Right forelimb (tissue), 1 donor: ENCODE measurements at regions not wholly inside any gene's neighbourhood (a gene's known extent, or its start where the extent isn't known, plus 50 kb on each side); places are given as distances from the start of the nearest gene placed in this dataset.

ENCODE experiments used
- DNase-seq: peaks from one replicate; pipeline ENCODE4 v3.0.0-alpha.2; 2018

- DNase-seq, result no peak
Observed at GRCh38 chr13:74645586-74645985, 511.4 kb upstream of the KLF12 start.

GRCh38 chr13:74644229-74644628 is 510.0 kb upstream of the KLF12 start:
- no peak for DNase-seq

DNA sequence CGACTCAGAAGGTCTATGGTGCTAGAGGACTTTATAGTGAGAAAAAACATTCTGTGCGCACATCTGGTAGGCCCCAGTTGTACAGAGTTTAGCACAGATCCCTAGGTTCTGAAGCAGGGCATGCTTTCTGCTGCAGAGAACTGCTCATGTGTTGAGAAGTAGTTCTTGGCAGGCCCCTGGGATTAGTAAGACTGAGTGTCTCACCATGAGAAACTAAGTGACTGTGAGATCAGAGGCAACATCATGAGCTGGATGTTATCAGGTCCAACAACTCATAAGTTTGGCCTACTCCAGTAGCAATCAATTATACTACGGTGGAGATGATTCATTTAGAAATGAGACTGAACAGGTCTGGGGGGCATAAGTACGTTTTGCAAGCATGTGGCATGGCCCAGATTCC is 507.4 kb upstream of the KLF12 start:
- no peak for DNase-seq

DNA sequence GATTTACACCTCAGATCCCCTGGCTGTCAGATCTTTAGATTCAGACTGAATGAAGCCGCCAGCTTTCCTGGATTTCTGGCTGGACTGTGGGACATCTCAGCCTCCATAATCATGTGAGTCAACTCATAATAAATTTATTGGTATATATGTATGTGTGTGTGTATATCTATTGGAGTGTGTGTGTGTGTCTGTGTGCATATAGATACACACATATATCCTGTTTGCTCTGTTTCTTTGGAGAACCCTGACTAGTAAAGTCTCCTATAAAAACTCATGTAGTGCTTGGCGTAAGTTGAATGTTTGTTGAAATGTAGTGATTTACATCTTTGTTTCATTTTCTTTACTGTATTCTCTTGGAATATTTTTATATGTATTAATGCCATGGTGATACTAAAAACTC is 499.5 kb upstream of the KLF12 start:
- no peak for DNase-seq

DNA sequence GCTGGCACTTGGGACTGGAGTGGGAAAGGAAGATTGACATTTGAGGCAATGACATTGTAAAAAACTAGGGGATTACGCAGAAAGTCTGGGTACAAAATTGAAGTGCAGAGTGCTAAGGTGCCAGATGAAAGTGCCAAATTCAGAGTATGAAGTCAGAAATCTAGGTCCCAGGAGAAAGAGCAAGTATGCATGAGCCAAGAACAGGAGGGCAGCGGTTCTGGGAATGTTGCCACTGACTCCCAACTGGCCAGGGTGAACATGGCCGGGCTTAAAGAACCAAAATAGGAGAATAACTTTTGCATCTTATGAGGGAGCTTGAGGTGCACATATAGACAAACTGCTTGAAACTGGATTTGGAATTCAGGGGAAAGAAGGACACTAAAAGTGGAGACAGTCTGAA is 495.8 kb upstream of the KLF12 start:
- DNase-seq, result no peak

- DNase-seq, result no peak
Observed at GRCh38 chr13:74625541-74625940, 491.3 kb upstream of the KLF12 start.

GRCh38 chr13:74623761-74624160 is 489.6 kb upstream of the KLF12 start:
- DNase-seq, result no peak

GRCh38 chr13:74622284-74622683 is 488.1 kb upstream of the KLF12 start:
- DNase-seq, result no peak

GRCh38 chr13:74620711-74621110 is 486.5 kb upstream of the KLF12 start:
- DNase-seq, result no peak

GRCh38 chr13:74620308-74620707 is 486.1 kb upstream of the KLF12 start:
- DNase-seq, result no peak

GRCh38 chr13:74597526-74597925 is 463.3 kb upstream of the KLF12 start:
- no peak for DNase-seq

GRCh38 chr13:74596691-74597090 is 462.5 kb upstream of the KLF12 start:
- no peak for DNase-seq

DNA sequence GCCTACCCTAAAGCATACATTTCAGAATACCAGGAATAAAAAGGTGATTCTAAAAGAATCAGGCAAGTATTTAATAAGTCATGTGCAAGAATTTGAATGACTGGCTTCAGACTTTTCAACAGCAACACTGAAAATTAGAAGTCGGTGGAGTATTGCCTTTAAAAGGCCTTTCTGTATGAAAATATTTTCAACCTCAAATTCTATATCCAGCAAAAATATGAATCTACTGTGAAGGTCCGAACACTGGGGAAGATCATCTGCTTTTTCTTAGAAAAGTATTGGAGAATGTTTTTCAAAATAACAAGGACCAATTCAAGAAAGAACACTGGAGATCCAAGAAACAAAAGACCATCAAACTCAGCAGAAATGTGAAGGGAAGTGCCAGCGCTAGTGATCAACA is 459.5 kb upstream of the KLF12 start:
- DNase-seq, result no peak

- no peak for DNase-seq
Observed at GRCh38 chr13:74586847-74587246, 452.6 kb upstream of the KLF12 start.

GRCh38 chr13:74576420-74576819 is 442.2 kb upstream of the KLF12 start:
- no peak for DNase-seq

GRCh38 chr13:74575729-74576125 is 441.5 kb upstream of the KLF12 start:
- DNase-seq, result peak; percentile 89

- DNase-seq, result no peak
Observed at GRCh38 chr13:74574964-74575728, 440.9 kb upstream of the KLF12 start.

GRCh38 chr13:74573654-74574053 is 439.4 kb upstream of the KLF12 start:
- no peak for DNase-seq

GRCh38 chr13:74571811-74572210 is 437.6 kb upstream of the KLF12 start:
- DNase-seq, result no peak

DNA sequence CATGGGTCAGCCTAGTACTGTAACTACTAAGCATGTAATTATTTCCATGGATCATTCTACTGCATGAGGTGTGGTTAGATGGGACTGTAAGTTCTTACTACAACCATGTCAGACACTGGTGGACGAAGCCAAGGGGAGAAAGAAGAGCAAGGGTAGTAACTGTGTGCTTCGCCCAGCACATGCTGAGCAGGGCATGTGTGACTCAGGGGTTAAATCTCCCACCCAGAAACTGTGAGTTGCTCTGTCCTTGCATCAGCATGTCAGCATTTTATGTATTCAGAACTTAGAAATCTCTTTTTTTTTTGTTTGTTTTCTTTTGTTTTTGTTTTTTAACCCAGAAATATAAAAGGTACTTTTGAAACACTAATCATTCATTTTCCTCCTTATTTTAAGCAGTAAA is 436.6 kb upstream of the KLF12 start:
- DNase-seq, result no peak

GRCh38 chr13:74570046-74570445 is 435.8 kb upstream of the KLF12 start:
- no peak for DNase-seq

- no peak for DNase-seq
Observed at GRCh38 chr13:74569251-74569650, 435.0 kb upstream of the KLF12 start.

DNA sequence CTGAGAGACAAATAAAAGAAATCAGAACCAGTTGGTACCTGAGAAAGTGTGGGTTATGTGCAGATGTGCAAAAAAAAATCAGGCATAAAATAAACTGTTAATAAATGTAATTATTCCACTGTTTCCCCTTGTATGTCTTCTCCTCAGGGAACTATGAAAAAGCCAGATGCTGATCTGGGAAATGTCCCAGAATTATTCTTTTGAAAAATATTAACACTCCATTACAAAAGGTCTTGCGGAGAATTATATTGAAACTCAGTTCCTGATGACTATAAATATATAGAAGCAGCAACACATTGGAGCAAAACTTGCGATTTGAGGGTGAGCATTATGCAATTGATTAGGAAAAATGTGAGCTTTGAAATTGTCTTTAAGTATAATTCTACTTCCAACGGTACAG is 433.3 kb upstream of the KLF12 start:
- no peak for DNase-seq

- no peak for DNase-seq
Observed at GRCh38 chr13:74562381-74562780, 428.2 kb upstream of the KLF12 start.

DNA sequence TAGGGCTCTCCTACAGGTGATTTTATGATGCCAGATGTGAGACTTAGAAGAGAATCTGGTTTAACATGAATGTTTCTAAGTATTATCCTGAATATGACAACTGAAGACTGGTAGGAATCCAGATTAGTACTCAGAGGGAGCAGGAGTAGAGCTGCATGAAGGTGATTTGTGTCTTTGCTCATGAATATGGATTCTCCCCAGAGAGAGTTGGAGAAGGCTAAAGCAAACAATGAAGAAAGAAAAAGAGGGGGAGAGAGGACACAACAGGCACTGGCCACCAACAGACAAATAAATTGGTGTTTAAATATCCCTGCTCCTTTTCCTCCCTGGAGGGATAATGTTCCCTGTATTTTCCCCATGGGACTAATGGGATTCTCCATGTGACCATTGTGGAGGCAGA is 427.0 kb upstream of the KLF12 start:
- no peak for DNase-seq
